Uterus (tissue), 3 donors: ENCODE measurements at regions not wholly inside any gene's neighbourhood (a gene's known extent, or its start where the extent isn't known, plus 50 kb on each side); places are given as distances from the start of the nearest gene placed in this dataset.
A peak's percentile ranks its signal among the peaks of the same experiment; 100 is the strongest.

Source experiments
- DNase-seq, 2 donors: peaks; one replicate each; pipeline ENCODE4 v3.0.0-alpha.2; 2019 to 2020
- H3K27ac ChIP-seq, 2 donors: fragments of 200-600 bp; sonication (generic); 1 replicate in 1 of 2; 2 replicates in 1 of 2; pipeline ENCODE4 v1.5.1; 2016 to 2018
- H3K27me3 ChIP-seq, 2 donors: fragments of 200-600 bp; sonication (generic); one replicate each; pipeline ENCODE4 v1.5.1; 2018 to 2019; ENCODE audit warnings: control low read depth in 1 of 2
- H3K36me3 ChIP-seq, 2 donors: fragments of 200-600 bp; sonication (generic); one replicate each; pipeline ENCODE4 v1.5.1; 2019; ENCODE audit warnings: control low read depth in 1 of 2
- H3K4me1 ChIP-seq, 2 donors: fragments of 200-600 bp; sonication (generic); one replicate each; pipeline ENCODE4 v1.5.1; 2018 to 2019; ENCODE audit warnings: control low read depth in 1 of 2
- H3K4me3 ChIP-seq, 2 donors: fragments of 200-600 bp; sonication (generic); 1 replicate in 1 of 2; 2 replicates in 1 of 2; pipeline ENCODE4 v1.5.1; 2018 to 2019; ENCODE audit warnings: mild to moderate bottlenecking in 1 of 2
- H3K9me3 ChIP-seq, 2 donors: fragments of 200-600 bp; sonication (generic); one replicate each; pipeline ENCODE4 v1.5.1; 2019; ENCODE audit warnings: control low read depth in 1 of 2
- CTCF ChIP-seq, 4 experiments: fragments of 200-600 bp in 2 of 4; fragments of 450-650 bp in 2 of 4; sonication (generic) in 2 of 4; IDR thresholded peaks; one replicate each; pipeline ENCODE4 v1.5.1; 2016 to 2019; ENCODE audit warnings: antibody characterized with exemption in 4 of 4, mild to moderate bottlenecking in 2 of 4, moderate library complexity in 1 of 4
- POLR2A ChIP-seq, 2 donors: fragments of 450-650 bp; IDR thresholded peaks; one replicate each; pipeline ENCODE4 v1.6.1; 2016; ENCODE audit warnings: antibody characterized with exemption in 2 of 2, mild to moderate bottlenecking in 1 of 2, moderate library complexity in 1 of 2
- intact Hi-C: fragments of 100-400 bp; cut with DNase I; formaldehyde crosslinking; loops from one replicate; pipeline ENCODE4 v1.15.1; 2023; ENCODE audit warnings: low total_unique reads
- donor health status: DM: yes; HTN: yes; CAD: no.

DNA sequence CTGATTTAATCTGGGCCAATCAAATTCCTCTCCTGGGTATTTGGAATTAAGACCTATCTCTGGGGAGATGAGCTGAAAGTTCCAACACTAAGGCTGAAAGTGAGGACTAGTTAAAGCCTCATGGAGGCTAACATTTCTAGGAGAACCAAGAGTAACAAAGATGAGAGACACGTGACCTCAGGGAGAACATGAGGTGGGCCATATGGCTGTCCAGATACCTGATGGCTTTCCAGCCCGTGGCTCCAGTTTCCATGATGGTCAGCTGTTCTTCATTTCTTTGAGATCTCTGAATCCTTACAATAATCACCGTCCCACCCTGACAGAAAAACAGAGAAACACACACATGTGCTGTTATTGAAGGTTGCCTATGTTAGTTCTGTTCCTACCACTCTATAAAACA lies 66.1 kb downstream of the LEPR start:
- no peaks in the 10 kb centered on the region for H3K36me3 ChIP-seq
- no peak for DNase-seq
- no peaks in the 10 kb centered on the region for H3K27me3 ChIP-seq
- no peak overlapping the region for H3K27ac ChIP-seq
- H3K4me3 ChIP-seq = no peak overlapping the region
- TF ChIP-seq CTCF (IDR thresholded peaks at IDR 0.05) = no peak
- TF ChIP-seq POLR2A (IDR thresholded peaks at IDR 0.05) = no peak
- H3K4me1 ChIP-seq = no peaks in the 10 kb centered on the region
- H3K9me3 ChIP-seq = no peaks in the 10 kb centered on the region
- intact Hi-C loops = no loop called here

DNA sequence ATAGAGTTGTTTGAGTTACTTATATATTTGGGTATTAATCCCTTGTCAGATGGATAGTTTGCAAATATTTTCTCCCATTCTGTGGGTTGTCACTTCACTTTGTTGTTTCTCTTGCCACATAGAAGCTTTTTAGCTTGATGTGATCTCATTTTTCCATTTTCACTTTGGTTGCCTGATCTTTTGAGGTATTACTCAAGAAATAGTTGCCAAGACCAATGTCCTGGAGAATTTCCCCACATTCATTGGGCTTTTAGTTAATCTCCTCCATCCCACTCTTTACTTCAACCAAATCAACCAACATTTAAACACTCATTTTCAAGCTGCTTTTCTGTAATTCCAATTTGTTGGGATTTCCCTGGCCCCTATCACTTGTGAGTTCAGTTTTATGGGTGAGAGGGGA lies 69.0 kb downstream of the LEPR start:
- no peaks in the 10 kb centered on the region for H3K9me3 ChIP-seq
- no peaks in the 10 kb centered on the region for H3K4me1 ChIP-seq
- no peaks in the 10 kb centered on the region for H3K36me3 ChIP-seq
- H3K27me3 ChIP-seq = no peaks in the 10 kb centered on the region
- intact Hi-C loops = no loop called here
- H3K27ac ChIP-seq = no peak overlapping the region
- no peak for DNase-seq
- TF ChIP-seq CTCF (IDR thresholded peaks at IDR 0.05) (no peak), POLR2A (IDR thresholded peaks at IDR 0.05) (no peak)
- H3K4me3 ChIP-seq = no peak overlapping the region

- Histone ChIP-seq H3K36me3 (no peaks in the 10 kb centered on the region), H3K27me3 (no peaks in the 10 kb centered on the region), H3K9me3 (no peaks in the 10 kb centered on the region), H3K4me1 (no peaks in the 10 kb centered on the region), H3K4me3 (no peak overlapping the region), H3K27ac (peak overlapping the region in 1 of 2 donors; percentile 35)
- no peak for TF ChIP-seq CTCF (IDR thresholded peaks at IDR 0.05)
- no peak for TF ChIP-seq POLR2A (IDR thresholded peaks at IDR 0.05)
- DNase-seq = no peak
- intact Hi-C loops = no loop called here
Observed at GRCh38 chr1:65490231-65491009, 70.0 kb downstream of the LEPR start.

DNA sequence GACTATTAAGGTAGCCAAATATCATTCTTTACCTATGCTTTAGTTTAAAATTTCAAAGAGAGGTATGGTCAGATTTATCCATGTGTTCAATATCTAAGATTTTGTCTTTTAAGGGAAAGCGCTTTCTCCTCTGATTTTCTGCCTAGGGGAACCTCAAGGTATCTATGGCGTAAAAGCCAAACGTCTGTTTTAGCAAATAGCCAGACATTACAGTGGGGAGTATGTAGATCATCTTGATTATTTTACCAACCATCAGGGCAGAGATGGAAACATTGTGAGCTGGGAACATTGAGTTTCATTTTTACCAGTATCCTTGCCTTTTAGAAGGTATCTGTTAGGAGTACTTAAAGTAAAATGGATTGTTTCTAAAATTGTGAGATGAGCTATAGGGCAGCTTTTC lies 71.0 kb downstream of the LEPR start:
- Histone ChIP-seq H3K4me1 (no peaks in the 10 kb centered on the region), H3K36me3 (no peaks in the 10 kb centered on the region), H3K4me3 (no peak overlapping the region), H3K27me3 (no peaks in the 10 kb centered on the region), H3K9me3 (no peaks in the 10 kb centered on the region), H3K27ac (peak overlapping the region in 1 of 2 donors; percentile 35)
- no peak for TF ChIP-seq CTCF (IDR thresholded peaks at IDR 0.05)
- no peak for TF ChIP-seq POLR2A (IDR thresholded peaks at IDR 0.05)
- intact Hi-C loops = no loop called here
- DNase-seq = no peak

GRCh38 chr1:65493802-65494201 lies 73.3 kb downstream of the LEPR start:
- Histone ChIP-seq H3K27ac (no peak overlapping the region), H3K27me3 (no peaks in the 10 kb centered on the region), H3K9me3 (no peaks in the 10 kb centered on the region), H3K36me3 (no peaks in the 10 kb centered on the region), H3K4me3 (no peak overlapping the region), H3K4me1 (no peaks in the 10 kb centered on the region)
- DNase-seq = no peak
- intact Hi-C loops = no loop called here
- no peak for TF ChIP-seq CTCF (IDR thresholded peaks at IDR 0.05)
- no peak for TF ChIP-seq POLR2A (IDR thresholded peaks at IDR 0.05)
